Activated gamma-delta T cell (primary cell): ENCODE measurements at regions not wholly inside any gene's neighbourhood (a gene's known extent, or its start where the extent isn't known, plus 50 kb on each side); places are given as distances from the start of the nearest gene placed in this dataset.
"Not testable (repeated sequence)": the region's sequence is repeated elsewhere in the genome, so short reads cannot be mapped to it uniquely, and the experiment has no call there.

ENCODE experiments used
- DNase-seq: peaks from one replicate; lab custom pipeline; 2025; lab: John Stamatoyannopoulos, UW

GRCh38 chr14:106488291-106488690, 961.9 kb downstream of the TMEM121 start:
- no peak for DNase-seq

- DNase-seq = no peak
Observed at GRCh38 chr14:106489112-106489881, 962.9 kb downstream of the TMEM121 start.

DNA sequence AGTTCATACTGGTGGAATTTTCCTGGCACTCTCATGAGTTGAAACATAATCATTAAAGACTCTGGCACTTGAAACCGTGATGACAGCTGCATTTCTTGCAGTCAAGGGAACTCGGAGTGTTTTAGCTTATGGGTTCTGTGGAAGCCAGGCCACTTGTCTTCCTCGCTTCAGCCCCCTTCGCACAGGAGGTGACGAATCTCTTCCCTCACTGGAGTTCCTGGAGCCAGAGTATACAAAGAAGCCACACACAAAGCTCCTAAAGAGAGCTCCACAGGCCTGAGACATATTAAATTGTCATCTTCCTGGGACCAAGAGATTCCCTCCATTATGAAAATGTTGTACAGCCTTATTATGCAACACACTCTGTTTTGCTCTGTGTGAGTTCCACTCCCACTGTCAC, 964.1 kb downstream of the TMEM121 start:
- no peak for DNase-seq

GRCh38 chr14:106491851-106492250, 965.5 kb downstream of the TMEM121 start:
- DNase-seq = no peak

DNA sequence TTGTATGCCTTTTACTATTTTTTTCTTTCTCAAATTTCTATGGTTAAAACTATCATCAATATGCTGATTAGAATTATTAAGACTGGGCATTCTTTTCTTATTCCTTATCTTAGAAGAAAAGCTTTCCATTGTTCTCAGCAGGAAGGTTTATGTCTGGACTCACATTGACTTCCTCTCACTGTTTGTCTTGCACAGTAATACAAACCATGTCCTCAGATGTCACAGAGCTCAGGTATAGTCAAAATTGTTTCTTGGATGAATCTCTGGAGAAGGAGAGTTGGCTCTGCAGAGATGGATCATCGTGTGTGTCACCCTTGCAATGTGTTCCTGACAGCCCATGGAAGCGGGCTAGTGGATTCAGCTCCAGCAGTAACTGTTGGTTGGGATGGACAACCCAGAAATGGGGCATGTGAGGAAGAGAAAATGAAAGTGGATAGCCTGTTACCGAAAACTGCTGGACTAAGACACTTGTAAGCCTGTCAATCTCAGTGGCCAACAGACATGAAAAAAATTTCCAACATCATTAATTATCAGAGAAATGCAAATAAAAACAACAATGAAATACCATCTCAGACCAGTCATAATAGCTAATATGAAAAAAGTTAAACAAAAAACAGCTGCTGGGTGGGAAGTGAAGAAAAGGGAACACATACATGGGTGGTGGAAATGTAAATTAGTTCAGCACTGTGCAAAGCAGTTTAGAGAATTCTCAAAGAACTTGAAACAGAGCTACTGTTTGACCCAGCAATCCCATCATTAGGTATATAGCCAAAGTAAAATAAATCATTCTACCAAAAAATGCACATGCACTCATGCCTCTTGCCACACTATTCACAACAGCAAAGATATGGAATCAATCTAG, 967.8 kb downstream of the TMEM121 start:
- DNase-seq = no peak

DNA sequence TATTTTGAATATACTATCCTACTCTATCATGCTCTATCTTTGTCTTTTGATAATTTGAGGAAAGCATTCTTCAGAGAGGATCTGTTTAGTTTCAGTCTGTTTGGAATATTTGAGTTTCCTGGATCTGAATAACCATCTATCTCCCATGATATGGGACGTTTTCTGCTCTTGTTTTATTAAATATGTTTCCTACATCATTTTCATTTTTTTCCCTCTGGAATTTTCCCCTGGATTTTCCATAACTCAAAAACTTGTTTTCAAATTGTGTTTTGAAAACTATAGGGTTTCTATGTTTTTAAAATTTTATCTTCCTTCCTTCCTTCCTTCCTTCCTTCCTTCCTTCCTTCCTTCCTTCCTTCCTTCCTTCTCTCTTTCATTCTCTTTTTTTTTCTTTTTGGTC, 974.2 kb downstream of the TMEM121 start:
- no peak for DNase-seq

GRCh38 chr14:106501898-106502297, 975.5 kb downstream of the TMEM121 start:
- no peak for DNase-seq

GRCh38 chr14:106505366-106505765, 979.0 kb downstream of the TMEM121 start:
- DNase-seq = no peak

DNA sequence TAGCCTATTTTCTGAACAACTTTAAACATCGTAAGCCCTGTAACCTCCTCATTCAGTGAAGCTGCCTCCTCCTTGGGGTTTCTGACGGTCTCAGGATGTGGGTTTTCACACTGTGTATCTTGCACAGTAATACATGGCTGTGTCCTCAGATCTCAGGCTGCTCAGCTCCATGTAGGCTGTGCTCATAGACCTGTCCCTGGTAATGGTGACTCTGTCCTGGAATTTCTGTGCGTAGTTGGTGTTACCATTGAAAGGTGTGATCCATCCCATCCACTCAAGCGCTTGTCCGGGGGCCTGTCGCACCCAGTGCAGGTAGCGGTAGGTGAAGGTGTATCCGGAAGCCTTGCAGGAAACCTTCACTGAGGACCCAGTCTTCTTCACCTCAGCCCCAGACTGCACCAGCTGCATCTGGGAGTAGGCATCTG, 980.5 kb downstream of the TMEM121 start:
- no peak for DNase-seq

GRCh38 chr14:106507354-106507753, 981.0 kb downstream of the TMEM121 start:
- no peak for DNase-seq

- no peak for DNase-seq
Observed at GRCh38 chr14:106508216-106508615, 981.8 kb downstream of the TMEM121 start.

DNA sequence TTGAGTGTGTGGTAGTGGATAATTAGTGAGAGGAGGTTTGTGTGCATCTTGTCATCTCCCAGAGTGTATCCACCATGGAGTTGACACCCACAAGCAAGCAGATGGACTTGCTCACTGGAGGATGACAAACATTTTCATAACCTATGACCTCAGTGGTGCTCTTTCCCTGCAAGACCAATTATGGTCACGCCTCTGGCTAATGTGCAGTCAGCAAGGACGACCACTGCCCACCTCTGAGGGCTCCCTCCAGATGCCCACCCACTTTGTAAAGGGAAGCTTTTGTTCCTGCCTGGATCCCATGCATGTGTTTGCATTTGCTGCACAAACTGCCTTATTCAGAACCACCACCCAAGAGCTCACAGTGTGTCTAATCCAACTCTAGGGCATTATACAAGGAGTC, 982.8 kb downstream of the TMEM121 start:
- DNase-seq = no peak

DNA sequence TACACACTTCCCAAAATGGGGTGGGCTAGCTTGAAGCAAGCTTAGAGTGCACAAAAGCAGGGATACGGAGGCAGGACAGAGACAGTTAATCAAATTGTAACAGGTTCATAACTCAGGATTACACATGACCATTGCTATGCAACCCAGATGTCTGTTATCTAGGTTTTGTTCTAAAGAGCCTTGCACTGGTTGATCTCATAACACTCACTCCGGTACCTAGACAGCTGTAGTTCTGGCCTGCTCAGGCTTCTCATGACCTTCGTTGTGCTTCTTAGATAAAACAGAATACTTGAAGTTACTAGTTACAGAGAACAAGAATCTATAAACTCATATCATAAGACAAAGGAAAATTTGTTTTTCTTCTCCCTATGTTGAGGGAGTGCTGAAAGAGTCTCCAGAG, 983.4 kb downstream of the TMEM121 start:
- no peak for DNase-seq

DNA sequence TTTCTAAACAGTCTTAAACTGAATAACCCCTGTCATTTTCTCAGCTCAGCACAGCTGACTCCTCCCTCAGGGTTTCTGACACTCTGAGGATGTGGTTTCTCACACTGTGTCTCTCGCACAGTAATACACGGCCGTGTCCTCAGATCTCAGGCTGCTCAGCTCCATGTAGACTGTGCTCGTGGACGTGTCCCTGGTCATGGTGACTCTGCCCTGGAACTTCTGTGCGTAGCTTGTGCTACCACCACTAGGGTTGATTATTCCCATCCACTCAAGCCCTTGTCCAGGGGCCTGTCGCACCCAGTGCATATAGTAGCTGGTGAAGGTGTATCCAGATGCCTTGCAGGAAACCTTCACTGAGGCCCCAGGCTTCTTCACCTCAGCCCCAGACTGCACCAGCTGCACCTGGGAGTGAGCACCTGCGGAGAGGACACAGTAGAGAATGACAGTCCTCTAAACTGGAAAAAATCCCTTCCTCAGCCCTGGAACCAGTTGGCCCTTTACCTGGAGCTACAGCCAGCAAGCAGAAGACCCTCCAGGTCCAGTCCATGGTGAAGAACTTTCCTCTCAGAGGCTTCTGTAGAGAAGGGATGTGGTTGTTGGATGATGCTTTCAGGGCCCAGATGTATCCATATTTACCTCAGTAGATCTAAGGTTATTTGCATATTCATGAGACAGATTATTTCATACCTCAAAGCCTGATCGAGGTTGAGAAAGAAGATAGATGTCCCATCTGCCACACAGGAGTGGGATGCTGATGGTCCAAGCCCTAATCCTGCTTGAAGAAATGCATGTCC, 984.8 kb downstream of the TMEM121 start:
- no peak for DNase-seq

DNA sequence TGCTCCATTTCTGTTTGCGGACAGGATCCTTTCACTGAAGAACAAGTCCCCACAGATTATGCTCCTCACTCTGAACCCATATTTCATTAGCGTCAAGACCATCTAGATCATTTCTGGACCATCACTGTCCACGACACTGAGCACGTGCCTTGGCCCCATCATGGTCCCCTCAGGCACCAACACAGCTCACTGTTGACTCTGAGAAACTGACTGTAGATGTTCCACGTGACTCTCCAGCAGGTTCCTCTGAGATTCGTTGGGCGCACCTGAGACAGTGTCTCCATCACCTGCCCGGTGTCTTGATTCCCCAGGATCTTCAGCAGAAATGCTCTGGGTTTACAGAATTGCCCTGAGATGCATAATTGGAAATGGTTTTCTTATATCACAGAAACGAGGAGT, 985.4 kb downstream of the TMEM121 start:
- DNase-seq = no peak

DNA sequence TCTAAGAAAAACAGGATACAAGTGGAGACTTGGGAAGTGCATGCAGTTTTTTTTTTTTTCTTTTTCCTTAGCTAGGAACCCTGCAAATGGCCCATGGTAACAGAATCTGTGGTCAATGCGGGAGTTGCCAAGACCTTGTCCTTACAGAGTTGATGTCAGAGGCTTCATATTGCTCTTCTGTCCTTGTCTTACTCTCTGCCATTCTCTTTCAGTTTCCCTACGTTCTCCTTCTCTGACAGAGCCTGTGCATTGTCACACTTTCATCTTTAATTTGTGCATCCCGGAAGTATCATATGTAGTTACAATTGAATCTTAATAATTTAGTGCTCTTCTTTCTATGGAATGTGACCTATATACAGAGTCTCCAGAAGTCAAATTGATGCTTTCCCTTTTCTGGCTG, 986.9 kb downstream of the TMEM121 start:
- DNase-seq = no peak

- DNase-seq = no peak
Observed at GRCh38 chr14:106518054-106518943, 991.9 kb downstream of the TMEM121 start.

DNA sequence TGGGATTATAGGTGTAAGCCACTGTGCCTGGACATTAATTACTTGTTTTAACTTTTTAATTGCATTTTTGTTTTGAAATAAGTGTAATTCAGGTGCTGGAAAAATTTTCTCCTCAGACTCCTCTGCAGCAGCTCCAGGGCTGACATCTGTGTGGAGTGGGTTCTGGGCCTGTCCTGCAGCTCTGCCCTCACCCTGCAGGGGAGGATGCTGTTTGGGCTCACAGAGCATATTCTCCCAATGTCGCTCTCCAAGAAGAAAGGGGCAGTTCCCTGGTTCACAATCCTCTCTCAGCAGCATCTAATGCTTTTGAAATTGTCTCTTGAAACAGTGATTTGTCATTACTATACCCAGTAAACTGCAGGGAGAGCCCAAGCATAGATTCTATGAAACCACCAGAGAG, 995.7 kb downstream of the TMEM121 start:
- not testable (repeated sequence) for DNase-seq

- no peak for DNase-seq
Observed at GRCh38 chr14:106522990-106523389, 996.6 kb downstream of the TMEM121 start.

DNA sequence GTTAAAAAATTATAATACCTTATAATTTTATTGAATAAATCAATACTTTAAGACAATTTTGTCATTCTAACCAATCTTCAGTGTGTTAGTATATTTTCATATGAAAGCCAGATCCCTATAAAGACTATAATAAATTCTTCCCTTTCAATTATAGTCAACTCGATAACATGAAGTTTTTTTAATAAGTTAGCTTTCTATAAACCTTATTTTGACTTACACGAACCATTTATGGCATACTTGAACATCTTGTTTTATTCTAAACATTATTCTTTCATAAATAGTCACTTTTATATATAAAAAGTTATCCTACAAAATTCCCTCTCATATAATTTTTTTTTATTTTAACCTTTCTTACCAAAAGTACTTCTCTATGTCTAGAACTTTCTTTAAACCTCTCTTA, 1002.3 kb downstream of the TMEM121 start:
- DNase-seq = no peak

GRCh38 chr14:106530031-106530422, 1003.6 kb downstream of the TMEM121 start:
- no peak for DNase-seq
